NCI-H2029 (cell line): ENCODE measurements at regions not wholly inside any gene's neighbourhood (a gene's known extent, or its start where the extent isn't known, plus 50 kb on each side); places are given as distances from the start of the nearest gene placed in this dataset.
A peak's percentile ranks its signal among the peaks of the same experiment; 100 is the strongest.
"Not testable (repeated sequence)": the region's sequence is repeated elsewhere in the genome, so short reads cannot be mapped to it uniquely, and the experiment has no call there.

Source experiments
- DNase-seq: peaks from one replicate; lab custom pipeline; 2025; lab: John Stamatoyannopoulos, UW

DNA sequence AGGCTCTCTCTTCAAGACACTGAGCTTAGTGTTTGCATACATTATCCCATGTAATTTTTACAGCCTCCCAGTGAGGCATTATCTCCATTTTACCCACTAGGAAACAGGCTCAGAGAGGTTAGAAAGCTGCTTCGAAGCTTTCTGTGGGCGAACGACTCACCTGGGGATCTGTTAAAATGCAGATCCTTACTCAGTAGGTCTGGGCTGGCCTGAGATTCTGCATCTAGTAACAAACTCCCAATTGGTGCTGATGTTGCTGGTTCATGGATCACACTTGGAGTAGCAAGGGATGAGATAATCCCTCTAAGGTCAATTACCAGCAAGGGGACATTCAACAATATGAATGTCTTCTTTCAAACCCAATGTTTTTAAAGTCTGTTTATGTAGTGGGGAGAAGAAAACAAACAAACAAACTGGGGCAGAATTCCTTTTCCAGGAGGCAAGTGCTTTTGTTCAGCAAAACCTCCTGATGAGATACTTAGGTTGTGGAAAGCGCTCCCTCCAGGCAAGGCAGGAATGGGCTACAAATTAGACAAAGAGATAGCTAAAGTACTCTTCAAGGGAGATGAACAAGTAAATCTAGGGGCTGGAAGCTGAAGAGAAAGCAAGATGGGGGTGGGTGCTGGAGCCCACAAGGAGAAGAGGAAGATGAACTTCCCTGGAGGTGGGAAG lies 311.9 kb downstream of the SHQ1 start:
- no peak for DNase-seq

DNA sequence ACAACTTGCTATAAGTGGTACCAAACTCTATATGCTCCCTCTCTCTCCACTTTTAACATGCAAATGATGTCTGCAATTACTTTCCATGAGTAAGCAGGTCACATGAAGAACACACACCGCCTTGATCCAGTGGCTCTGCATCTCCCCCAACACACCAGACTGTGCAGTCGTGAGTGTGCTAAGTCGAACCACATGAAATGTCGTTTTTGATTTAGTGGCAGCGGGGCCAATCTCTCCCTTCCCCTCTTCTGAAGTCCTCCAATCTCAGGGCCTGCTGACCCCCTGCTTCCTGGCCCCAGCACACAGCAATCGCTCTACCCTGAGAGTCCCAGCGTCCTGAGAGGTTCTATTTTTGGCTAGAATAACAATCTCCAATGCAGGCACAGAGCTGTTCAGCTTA lies 312.5 kb downstream of the SHQ1 start:
- no peak for DNase-seq

DNA sequence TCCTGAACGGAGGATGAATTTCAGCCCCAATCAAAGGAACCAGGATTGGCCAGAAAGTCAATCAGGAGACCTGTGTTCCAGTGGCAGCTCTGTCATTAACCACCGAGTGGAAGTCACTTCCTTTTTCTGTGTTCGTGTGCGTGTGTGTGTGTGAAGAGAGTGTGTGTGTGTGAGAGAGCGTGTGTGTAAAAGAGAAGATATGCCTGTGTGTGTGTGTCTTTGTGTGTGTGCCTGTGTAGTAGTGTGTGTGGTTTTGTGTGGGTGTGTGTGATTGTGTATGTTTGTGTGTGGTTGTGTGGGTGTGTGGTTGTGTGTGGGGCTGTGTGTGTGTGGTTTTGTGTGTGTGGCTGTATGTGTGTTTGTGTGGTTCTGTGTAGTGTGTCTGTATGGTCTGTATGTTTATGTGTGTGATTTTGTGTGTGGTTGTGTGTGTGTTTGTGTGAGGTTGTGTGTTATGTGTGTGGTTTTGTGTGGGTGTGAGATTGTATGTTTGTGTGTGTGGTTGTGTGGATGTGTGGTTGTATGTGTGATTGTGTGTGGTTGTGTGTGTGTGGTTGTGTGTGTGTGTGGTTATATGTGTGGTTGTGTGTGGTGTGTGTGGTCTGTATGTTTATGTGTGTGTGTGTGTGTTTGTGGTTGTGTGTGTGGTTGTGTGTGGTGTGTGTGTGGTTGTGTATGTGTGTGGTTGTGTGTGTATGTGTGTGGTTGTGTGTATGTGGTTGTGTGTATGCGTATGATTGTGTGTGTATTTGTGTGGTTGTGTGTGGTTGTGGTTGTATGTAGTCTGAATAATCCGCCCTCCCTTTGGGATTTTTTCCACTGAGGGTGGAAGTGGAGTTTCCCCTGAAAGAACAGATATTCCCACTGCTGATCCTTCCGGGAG lies 314.4 kb downstream of the SHQ1 start:
- DNase-seq, result no peak

- DNase-seq, result no peak
Observed at GRCh38 chr3:72530426-72530825, 317.8 kb downstream of the SHQ1 start.

DNA sequence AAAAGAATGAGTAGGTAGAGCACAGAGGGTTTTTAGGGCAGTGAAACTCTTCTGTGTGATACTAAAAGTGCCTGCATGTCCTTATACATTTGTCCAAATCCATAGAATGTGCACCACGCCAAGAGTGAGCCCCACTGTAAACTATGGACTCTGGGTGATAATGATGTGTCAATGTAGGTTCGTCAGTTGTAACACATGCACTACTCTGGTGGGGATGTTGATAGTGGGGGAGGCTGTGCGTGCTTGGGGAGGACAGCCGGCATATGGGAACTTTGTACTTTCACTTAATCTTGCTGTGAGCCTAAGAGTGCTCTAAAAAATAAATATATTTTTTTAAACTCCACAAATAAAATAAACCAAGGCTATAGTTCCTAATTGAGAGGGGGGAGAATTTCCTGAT lies 319.2 kb downstream of the SHQ1 start:
- no peak for DNase-seq

GRCh38 chr3:72523429-72524151 lies 324.7 kb downstream of the SHQ1 start:
- DNase-seq, result peak; percentile 65

DNA sequence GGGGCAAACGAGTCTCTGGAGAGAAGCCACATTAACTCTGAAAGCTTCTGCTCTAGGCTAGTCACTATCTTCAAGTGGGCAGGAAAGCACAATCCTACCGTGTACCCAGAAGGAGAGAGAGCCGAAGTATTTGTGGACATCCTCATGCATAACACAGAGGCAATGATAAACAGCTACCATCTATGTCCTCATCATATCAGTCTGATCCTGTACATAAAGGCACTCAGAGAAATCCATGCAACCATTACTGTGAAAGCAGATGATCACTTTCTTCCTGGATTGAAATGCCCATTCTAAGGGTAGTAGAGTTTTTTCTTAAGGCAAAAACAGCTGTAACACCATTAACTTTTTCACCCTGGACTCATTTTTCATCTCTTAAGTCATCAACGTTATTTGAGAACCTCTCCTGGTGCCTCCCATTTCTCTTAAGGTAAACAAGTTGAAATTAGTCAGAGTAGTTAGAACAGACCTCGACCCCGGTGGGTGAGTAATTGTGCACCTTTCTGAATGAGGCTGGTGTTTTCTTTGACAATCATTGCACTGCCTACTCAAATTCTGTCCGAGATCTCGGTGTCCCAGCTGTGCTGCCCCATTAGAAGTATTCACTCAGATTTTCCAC lies 327.4 kb downstream of the SHQ1 start:
- no peak for DNase-seq

DNA sequence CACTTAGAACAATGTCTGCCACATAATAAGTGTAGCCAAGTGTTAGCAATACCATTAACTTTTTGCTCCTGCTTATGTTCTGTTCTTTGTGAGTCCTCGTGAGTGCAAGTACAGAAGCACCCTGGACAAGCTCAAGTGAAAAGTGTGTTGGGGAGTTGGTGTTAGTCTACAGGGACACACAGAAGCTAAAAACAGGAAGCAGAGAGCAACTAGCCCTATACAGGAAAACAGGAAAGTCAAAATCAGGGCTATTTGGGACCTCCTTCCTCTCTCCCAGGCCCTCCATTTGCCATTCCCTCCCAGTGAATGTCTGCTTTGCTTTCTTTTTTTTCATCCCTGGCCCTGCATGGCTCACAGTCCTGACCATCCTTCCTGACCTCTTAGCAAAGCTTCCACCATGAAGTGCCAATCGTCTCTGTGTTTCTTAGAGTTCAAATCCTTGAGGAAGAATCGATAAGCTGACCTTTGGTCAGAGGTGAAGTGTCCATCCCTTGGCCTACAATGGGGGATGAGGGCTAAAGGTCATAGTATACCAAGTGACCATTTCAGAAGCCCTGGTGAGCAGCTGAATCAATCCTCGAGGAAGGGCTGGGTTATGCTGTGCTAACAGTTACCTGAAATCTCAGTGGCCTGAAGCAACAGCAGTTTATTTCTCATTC lies 328.2 kb downstream of the SHQ1 start:
- DNase-seq, result no peak

DNA sequence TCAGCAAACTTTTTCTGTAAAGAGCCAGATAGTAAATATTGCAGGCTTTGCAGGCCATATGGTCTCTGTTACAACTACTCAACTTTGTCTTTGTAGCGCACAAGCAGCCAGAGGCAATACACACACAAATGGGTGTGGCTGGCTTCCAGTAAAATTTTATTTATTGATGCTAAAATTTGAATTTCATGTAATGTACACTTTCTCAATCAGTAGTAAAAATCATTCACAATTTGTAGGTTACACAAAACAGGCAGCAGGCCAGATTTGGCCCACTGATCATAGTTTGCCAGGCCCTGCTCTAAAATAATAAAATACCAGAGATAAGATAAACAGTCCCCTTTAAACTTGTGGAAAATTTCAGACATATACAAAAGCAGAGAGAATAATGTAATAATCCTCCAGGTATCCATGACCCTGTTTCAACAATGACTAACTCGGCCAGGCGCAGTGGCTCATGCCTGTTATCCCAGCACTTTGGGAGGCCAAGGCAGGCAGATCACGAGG lies 330.3 kb downstream of the SHQ1 start:
- DNase-seq, result no peak

DNA sequence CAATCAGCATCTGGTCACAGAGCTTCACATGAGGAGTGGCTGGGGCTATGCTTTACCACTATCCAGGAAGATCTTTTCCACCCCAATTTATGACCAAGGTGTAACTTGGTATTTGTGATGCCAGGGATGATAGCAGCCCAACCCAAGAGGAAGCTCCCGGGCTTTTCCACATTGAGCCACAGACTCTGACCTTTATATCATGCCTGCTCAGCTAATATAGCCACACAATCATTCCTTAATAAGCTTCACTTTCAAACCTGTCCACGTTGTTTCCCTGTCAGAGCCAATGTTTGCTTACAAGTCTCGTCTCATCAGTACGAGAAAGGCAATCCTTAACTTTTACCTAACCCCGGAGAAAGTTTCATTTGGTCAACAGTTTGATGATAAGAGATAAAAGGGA lies 330.9 kb downstream of the SHQ1 start:
- no peak for DNase-seq

DNA sequence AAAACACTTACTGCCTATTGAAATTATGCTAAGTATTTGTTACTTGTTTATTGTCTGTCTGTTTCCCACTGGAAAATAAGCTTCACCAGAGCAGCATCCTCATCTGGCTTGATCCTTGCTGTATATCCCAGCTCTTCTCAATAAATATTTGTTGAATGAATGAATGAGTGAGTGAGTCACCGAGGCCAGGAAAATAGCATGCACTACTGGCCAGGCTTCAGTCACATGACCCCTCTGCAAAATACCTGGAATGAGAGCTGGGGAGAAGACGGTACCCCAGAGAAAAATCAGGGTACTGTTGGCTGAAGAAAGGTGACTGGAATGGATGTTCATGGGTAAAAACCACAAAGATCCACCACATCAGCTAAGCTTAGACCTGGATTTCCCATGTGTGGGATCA lies 331.9 kb downstream of the SHQ1 start:
- no peak for DNase-seq

GRCh38 chr3:72515941-72516340 lies 332.3 kb downstream of the SHQ1 start:
- DNase-seq, result no peak

- no peak for DNase-seq
Observed at GRCh38 chr3:72515281-72515680, 333.0 kb downstream of the SHQ1 start.

DNA sequence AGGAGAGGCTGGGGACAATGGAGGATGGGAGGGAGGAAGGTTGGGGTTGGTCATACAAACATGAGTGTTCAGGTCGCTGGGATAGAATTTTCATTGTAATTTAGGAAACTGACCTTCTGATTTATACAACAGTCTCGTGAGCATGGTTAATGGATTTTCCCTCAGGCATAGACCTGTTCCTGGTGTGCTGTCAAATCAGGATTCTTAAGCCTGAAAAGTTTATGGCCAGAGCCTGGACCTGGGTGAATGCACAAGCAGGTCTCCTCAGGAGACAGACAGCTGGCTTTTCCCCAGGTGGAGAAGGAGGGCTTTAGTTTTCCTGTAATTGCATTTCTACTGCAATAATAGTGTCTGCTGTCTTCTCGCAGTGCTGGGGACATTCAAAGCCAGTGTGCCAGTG lies 338.0 kb downstream of the SHQ1 start:
- DNase-seq, result no peak

GRCh38 chr3:72505539-72506405 lies 342.5 kb downstream of the SHQ1 start:
- DNase-seq, result no peak

GRCh38 chr3:72497501-72497900 lies 350.7 kb downstream of the SHQ1 start:
- not testable (repeated sequence) for DNase-seq

DNA sequence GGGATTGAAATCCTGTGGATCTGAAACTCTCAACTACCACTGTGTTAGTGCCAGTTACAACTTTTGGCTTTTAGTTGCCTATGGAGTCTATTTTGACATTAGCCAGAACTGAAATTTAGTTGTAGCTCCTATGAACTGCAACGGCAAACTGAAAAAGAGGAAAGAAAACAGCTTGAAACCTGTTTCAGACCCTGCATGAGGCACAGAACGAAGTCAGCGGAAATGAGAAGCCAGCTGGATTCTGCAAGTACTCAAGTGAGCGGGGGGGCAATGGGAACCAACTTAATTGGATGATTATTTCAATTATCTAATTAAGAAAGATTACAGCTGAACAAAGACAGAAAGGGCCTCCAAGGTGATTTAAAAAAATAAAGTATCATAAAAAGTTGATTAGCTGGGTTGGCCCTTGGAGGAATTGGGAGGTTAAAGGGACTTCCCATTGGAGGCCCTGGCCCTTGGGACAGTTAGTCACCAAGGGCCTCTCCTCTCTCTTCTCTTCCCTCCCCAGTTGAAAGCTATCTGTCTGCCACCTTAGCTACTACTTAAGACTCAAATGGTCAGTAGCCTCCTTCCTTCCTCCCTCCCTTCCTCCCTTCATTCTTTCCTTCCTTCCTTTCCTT lies 352.1 kb downstream of the SHQ1 start:
- no peak for DNase-seq

DNA sequence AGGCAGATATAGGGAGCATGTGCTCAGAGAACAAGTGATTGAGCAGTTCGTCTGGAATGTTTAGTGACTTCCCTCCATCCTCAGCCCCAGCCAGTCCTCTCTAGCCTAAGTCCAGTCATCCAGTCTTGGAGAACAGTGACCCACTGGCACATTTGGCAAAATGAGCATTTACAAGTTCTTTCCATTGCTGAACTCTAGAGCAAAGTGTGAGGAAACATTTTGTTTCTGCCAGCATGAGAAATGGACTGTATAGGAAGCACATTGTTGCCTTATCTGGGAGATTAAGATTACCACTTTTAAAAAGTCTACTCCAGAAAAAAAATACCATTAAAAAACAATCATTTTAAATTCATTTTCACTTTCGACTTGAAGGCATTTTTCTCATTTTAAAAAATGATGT lies 353.6 kb downstream of the SHQ1 start:
- no peak for DNase-seq

- DNase-seq, result no peak
Observed at GRCh38 chr3:72494130-72494529, 354.1 kb downstream of the SHQ1 start.

DNA sequence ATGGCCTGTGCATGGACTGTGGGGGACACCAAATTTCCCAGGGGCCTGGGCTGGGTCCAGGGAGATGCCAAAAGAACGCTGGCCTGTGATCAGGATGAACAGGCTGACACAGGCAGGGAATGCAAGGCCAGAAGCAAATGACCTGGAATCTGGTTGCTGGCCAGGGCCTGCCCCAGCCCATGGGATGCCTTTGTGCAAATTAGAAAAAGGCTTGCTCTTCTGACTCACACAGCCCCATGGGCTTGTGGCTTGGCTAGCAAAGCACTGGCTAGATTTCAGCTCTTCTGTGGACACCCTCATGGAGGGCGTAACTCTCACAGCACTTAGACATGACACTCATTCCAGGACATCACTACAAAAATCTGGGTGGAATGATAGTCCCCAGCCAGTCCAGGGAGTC lies 356.0 kb downstream of the SHQ1 start:
- no peak for DNase-seq
